Stimulated activated CD8-positive, alpha-beta memory T cell treated with anti-CD3 and anti-CD28 coated beads, Interleukin-4, amount 100 ng/mL, for 48 hours (primary cell): ENCODE measurements at regions not wholly inside any gene's neighbourhood (a gene's known extent, or its start where the extent isn't known, plus 50 kb on each side); places are given as distances from the start of the nearest gene placed in this dataset.
"Not testable (repeated sequence)": the region's sequence is repeated elsewhere in the genome, so short reads cannot be mapped to it uniquely, and the experiment has no call there.

Source experiments
- DNase-seq: peaks from one replicate; pipeline ENCODE4 v3.0.0-alpha.2; 2020

DNA sequence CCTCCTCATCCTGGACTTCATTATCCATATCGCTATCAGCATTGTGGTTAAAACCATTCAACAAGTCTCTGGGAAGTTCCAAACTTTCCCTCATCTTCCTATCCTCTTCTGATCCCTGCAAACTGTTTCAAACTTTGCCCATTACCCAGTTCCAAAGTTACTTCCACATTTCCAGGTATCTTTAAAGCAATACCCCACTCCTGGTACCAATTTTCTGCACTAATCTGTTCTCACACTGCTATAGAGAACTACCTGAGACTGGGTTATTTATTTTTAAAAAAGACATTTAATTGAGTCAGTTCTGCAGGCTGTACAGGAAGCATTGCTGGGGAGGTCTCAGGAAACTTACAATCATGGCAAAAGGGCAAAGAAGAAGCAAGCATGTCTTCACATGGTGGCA lies 147.3 kb downstream of the ARL4A start:
- DNase-seq: no peak

- DNase-seq: no peak
Observed at GRCh38 chr7:12839508-12840153, 152.2 kb downstream of the ARL4A start.

- not testable (repeated sequence) for DNase-seq
Observed at GRCh38 chr7:12844732-12845131, 157.3 kb downstream of the ARL4A start.

DNA sequence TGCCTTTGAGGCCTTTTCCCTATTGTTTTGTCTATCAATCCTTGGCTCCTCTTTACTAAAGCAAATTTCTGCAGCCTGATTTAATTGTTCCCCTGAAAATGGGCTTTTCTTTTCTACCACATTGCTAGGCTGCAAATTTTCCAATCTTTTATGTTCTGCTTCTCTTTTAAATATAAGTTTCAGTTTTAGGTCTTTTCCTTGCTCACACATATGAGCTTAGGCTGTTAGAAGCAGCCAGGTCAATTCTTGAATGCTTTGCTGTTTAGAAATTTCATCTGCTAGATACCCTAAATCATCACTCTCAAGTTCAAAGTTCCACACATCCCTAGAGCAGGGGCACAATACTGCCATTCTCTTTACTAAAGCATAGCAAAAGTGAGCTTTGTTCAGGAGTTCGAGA lies 159.6 kb downstream of the ARL4A start:
- DNase-seq: no peak

DNA sequence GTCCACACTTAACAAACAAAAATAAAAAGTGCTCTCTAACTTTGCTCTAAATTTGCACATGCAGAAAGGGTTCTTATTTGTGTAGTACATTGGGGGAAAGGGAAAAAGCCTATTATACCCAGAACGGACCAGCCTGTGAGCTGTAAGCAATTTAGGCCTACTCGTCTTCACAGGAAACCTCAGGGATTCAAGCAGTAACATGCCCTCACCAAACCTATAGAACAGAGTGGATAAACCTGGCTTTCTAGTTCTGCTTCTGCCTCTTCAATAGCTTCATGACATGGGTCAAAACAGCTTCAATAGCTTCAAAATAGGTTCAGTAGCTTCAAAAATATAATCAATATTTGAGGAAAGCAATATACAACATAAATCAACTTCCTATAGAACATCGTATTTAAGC lies 163.7 kb downstream of the ARL4A start:
- no peak for DNase-seq

- no peak for DNase-seq
Observed at GRCh38 chr7:12851841-12852240, 164.4 kb downstream of the ARL4A start.

GRCh38 chr7:12855036-12855435 lies 167.6 kb downstream of the ARL4A start:
- no peak for DNase-seq

DNA sequence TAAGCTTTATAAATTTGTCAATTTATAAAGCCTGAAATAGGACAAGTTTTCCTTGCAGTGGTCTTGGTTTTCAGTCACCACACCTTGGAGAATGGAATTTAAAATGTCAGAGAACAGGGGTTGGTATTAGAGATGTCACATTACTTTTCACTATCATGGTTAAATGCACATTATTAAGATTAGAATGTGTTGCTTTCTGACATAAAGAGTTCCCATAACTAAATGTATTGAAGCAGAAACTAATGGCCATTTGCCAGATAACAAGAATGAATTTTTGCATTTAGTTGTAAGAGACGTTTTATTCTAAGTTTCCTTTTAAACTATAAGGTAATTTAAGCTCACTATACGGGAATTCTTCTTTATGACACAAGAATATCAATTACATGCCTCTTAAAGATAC lies 172.3 kb downstream of the ARL4A start:
- DNase-seq: no peak

- no peak for DNase-seq
Observed at GRCh38 chr7:12861070-12861469, 173.6 kb downstream of the ARL4A start.

GRCh38 chr7:12862146-12862545 lies 174.7 kb downstream of the ARL4A start:
- no peak for DNase-seq

DNA sequence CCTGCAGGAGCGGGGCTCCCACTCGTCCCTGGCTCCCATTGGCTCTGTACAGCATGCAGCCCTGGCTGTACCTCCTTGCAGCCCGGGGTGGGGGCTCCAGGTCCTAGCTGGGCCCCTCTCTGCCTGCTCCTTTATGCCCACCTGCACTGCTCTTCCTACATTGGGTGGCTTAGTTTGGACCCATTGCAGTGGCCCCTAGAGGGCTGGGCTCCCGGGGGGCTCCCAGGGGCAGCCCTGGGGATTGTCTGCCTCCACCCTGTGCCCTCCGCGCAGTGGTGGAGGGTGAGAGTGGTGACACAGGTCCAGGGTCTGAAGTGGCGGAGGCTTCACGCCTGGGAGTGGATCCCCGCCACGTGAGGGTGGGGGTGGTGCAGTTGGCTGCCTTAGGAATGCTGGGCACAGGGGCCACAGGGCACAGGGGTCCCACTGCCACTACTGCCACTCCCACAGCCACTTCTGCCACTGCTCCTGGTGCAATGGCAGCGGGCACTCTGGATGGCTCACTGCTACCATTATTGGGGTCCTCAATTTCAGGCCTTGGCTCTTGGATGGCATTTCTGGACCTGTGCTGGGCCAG lies 177.1 kb downstream of the ARL4A start:
- no peak for DNase-seq

GRCh38 chr7:12865593-12865992 lies 178.2 kb downstream of the ARL4A start:
- DNase-seq: no peak

GRCh38 chr7:12866207-12866606 lies 178.8 kb downstream of the ARL4A start:
- DNase-seq: no peak

DNA sequence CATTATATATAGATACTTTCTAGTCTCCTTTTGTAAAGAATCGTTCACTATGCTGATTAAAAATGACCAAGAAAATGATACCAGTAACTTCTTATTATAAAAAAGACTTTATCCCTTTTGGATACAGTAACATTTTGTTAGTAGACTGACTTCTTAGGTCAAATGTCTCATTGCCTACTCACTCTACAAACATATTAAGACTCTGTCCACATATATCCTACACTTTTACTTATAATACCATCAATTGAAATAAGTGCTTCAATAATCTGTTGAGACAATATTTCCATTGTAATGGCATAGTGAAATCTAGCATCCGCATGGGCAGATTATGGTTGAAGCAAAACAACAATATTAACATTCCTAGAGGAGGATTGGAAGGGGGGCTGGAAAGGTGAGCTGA lies 180.6 kb downstream of the ARL4A start:
- DNase-seq: no peak

DNA sequence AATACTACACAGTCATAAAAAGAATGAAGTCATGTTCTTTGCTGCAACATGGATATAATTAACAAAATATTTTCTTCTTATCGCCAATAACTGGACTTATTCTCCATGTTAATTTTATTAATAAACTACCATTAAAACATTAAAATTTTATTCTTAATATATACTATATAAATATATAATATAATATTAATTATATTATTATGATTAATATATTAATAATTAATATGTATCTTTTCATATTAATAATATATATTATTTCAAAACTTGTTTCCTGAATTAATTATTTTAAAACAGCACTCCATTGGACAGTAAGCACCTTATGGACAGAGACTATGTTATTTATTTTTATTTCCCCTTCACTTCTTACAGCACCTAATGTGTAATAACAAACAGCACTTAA lies 182.8 kb downstream of the ARL4A start:
- no peak for DNase-seq

DNA sequence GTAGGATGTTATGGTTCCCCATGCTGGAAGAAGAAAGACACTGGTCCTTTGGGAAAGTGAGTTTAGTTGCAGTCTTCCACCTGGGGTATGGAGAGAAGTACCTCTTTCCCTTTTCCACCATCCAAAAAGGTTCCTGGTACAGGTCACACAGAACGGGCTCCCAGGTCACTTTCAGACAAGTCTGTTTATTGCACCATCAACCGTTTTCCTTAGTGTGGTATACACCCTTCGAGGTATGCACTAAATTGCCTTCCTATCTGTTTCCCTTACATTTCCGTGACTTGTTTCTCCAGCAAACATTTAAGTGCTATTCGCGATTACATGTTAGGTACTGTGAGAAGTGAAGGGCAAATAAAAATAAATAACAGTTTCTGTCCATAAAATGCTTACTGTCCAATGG lies 185.1 kb downstream of the ARL4A start:
- DNase-seq: no peak

GRCh38 chr7:12873571-12873970 lies 186.1 kb downstream of the ARL4A start:
- DNase-seq: no peak

- DNase-seq: no peak
Observed at GRCh38 chr7:12879139-12879538, 191.7 kb downstream of the ARL4A start.

- no peak for DNase-seq
Observed at GRCh38 chr7:12881712-12882111, 194.3 kb downstream of the ARL4A start.

DNA sequence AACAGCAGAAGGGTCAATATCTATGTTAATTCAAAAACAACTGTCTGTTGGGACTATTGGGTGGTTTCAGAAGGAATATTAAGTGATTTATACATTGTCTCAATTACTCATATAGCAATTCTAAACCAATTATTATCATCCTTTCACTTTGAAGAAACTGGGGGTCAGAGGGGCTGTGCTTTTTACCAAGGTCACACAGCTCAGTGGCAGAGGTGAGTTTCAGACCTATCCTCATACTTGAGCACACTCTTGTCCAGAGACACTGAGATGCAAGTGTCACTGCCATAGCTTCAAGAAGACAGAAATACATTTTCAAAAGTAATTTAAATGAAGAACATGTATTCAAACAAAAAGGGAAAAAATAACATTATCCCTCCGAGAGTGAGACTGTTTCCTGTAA lies 195.3 kb downstream of the ARL4A start:
- DNase-seq: no peak

- DNase-seq: no peak
Observed at GRCh38 chr7:12884033-12884432, 196.6 kb downstream of the ARL4A start.

GRCh38 chr7:12884856-12885440 lies 197.5 kb downstream of the ARL4A start:
- DNase-seq: no peak

GRCh38 chr7:12888717-12889116 lies 201.3 kb downstream of the ARL4A start:
- no peak for DNase-seq

- DNase-seq: no peak
Observed at GRCh38 chr7:12889391-12889790, 202.0 kb downstream of the ARL4A start.

DNA sequence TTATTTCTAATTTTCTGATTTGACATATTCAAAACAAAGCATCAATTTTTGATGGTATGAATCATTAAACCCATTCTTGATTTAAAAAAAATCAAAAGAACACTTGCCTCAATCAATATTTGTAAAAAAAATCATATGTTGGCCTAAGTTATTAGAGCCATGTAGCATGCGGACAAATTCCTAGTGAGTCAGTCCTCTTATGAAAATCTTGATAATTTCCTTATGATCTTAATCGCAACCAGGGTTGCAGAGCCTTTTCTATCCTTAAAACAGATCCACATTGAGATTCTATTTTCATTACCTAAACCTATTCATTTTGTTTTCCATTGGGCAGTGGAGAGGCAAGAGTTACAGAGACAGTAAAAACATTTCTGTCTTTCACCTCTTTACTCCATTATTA lies 203.2 kb downstream of the ARL4A start:
- no peak for DNase-seq
